Keratinocyte (primary cell): ENCODE measurements at regions not wholly inside any gene's neighbourhood (a gene's known extent, or its start where the extent isn't known, plus 50 kb on each side); places are given as distances from the start of the nearest gene placed in this dataset.

ENCODE experiments used
- EZH2 ChIP-seq: IDR thresholded peaks from one replicate; pipeline ENCODE4 v1.6.1; 2012; ENCODE audit warnings: inconsistent platforms, mild to moderate bottlenecking, low read length, moderate library complexity
- TF ChIP-seq, protein P1 (sequence below), 3 experiments: IDR thresholded peaks in 1 of 3; conservative IDR thresholded peaks in 1 of 3; optimal IDR thresholded peaks in 1 of 3; 2 replicates in 2 of 3; 3 replicates in 1 of 3; pipeline versions ENCODE3 to v1.5.1; 2011; ENCODE audit warnings: low read length in 3 of 3, mild to moderate bottlenecking in 3 of 3, moderate library complexity in 2 of 3, control low read depth in 1 of 3, inconsistent platforms in 1 of 3; ENCODE audit not compliant: insufficient read depth in 2 of 3; ENCODE audit errors: extremely low read depth in 1 of 3

DNA sequence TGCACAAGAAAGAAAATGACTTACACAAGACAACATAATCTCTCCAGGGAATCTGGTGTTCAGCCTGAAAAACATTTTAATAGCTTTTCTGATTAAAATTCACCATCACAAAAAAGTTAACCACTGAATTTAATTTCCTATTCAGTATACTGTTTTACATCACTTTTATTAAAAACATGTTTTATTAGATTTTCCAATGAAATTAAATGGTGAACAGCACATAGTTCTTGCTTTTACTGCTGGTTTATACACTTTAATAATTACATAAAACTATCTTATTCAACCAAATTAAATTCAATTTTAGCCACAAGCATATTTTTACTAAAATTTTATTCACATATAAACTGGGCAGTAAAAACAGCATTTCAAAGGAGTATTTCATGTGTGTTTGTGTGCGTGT is 138.3 kb downstream of the NOL4 start:
- no peak for TF ChIP-seq EZH2
- TF ChIP-seq, protein P1, sequence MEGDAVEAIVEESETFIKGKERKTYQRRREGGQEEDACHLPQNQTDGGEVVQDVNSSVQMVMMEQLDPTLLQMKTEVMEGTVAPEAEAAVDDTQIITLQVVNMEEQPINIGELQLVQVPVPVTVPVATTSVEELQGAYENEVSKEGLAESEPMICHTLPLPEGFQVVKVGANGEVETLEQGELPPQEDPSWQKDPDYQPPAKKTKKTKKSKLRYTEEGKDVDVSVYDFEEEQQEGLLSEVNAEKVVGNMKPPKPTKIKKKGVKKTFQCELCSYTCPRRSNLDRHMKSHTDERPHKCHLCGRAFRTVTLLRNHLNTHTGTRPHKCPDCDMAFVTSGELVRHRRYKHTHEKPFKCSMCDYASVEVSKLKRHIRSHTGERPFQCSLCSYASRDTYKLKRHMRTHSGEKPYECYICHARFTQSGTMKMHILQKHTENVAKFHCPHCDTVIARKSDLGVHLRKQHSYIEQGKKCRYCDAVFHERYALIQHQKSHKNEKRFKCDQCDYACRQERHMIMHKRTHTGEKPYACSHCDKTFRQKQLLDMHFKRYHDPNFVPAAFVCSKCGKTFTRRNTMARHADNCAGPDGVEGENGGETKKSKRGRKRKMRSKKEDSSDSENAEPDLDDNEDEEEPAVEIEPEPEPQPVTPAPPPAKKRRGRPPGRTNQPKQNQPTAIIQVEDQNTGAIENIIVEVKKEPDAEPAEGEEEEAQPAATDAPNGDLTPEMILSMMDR (optimal IDR thresholded peaks at IDR 0.05 in 1 of 3, IDR thresholded peaks at IDR 0.05 in 1 of 3, conservative IDR thresholded peaks at IDR 0.05 in 1 of 3; ENCODE audit: extremely low read depth in 1 of 3, insufficient read depth in 2 of 3, low read length in 3 of 3): no peak
